Myocyte (in vitro differentiated cells): ENCODE measurements at regions not wholly inside any gene's neighbourhood (a gene's known extent, or its start where the extent isn't known, plus 50 kb on each side); places are given as distances from the start of the nearest gene placed in this dataset.
A peak's percentile ranks its signal among the peaks of the same experiment; 100 is the strongest.
"Not testable (repeated sequence)": the region's sequence is repeated elsewhere in the genome, so short reads cannot be mapped to it uniquely, and the experiment has no call there.

ENCODE experiments used
- DNase-seq: peaks from one replicate; pipeline ENCODE4 v3.0.0-alpha.2; 2012; ENCODE audit warnings: low read depth

DNA sequence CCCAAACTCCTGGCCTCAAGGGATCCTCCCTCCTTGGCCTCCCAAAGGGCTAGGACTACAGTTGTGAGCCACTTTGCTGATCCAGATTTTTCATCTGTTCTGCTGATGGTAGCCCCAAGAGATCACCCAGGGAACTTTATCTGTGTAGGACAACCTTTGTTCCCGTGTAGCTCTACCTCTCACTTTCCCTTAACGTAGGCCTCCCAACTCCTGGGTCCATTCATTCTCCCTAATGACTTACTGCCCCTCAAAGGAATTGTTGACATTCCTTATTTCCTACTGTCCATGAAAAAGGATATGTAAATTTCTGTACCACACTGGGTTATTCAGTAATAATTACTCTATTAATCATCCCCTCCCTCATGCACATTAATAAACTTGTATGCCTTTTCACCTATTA is 51.0 kb upstream of the PHF24 start:
- DNase-seq: no peak

DNA sequence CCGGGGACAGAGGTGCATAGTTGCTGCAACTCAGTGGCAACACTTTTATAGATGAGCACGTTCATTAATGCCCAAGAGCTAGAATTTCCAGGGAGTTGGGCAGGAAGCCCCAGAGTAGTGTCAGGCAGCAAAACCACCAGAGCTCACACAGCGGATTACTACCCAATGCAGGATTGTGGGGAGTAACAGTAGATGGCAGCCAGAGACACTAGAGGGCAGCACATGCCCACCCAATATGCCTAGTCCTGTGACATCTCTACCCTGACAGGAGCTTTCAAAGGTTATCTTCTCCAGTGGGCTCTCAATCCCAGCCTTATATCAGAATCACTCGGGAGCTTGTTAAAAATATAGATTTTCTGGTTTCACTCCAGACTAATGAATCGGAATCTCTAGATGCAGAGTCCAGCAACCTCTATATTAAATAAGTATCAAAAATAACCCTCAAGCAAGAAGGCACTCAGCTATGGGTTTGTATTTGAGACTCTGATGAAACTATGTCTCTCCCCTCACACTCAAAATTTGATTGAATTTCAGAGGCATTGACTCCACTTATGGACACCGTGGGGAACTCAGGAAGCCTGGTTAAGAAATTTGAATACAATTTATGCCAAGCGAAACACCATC is 58.4 kb upstream of the PHF24 start:
- DNase-seq: peak; percentile 86

DNA sequence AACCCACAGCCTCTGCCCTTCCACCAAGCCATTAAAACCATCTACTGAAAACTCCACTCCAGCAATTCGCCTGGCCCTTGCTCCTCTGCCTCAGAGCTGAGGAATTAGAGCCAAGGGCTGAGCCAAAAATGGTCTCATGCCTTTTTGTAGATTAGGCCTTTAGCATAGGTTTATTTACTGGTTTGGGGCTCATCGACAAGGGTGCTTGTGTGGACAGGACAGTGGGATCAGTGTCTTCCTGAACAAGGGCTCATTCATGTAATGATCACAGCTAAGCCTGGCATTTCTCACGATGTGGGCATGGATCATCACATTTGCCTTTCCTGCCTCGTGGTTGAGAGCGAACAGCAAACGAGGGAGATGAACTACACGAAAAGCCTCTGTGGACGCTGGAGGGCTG is 59.2 kb upstream of the PHF24 start:
- DNase-seq: no peak

- no peak for DNase-seq
Observed at GRCh38 chr9:34896112-34896511, 62.0 kb upstream of the PHF24 start.

- DNase-seq: no peak
Observed at GRCh38 chr9:34892886-34893285, 65.2 kb upstream of the PHF24 start.

- no peak for DNase-seq
Observed at GRCh38 chr9:34891386-34891785, 66.7 kb upstream of the PHF24 start.

DNA sequence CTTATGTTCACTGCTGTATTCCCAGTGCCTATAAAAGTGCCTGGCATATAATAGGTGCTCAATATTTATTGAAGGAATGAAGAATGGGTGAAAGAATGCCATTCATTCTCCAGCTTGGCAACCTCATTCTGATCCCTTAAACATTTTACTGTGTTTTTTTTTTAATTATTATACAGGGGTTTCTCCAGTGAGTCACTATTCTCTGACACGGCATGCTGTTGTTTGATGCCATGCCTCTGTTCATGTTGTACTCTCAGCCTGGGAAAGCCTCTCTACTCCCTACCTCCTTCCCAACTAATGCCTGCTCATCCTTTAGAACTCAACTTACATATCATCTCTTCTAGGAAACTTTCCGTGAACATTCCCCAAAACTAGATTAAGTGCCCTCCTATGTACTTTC is 70.2 kb upstream of the PHF24 start:
- no peak for DNase-seq

- no peak for DNase-seq
Observed at GRCh38 chr9:34884747-34885189, 73.3 kb upstream of the PHF24 start.

GRCh38 chr9:34876096-34876495 is 82.0 kb upstream of the PHF24 start:
- DNase-seq: no peak

- peak; percentile 9 for DNase-seq
Observed at GRCh38 chr9:34869390-34869789, 88.7 kb upstream of the PHF24 start.

DNA sequence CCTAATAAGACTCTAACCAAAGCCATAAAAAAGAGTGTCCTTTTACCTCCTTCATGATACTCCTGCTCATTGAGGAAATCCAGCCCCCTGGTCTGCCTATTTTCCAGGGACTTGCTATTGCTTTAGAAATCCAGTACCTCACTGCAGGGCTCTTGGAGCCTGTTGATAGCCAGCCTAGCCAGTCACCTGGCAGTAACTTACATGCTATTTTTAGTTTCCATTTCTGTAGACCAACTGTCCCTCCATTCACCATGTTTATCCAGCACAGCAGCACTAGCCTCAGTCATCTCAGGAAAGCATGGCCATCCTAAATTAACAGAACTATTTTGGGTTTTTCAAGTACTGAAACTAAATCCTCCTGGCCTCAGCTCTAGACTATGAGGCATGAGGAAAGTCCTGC is 91.5 kb upstream of the PHF24 start:
- no peak for DNase-seq

DNA sequence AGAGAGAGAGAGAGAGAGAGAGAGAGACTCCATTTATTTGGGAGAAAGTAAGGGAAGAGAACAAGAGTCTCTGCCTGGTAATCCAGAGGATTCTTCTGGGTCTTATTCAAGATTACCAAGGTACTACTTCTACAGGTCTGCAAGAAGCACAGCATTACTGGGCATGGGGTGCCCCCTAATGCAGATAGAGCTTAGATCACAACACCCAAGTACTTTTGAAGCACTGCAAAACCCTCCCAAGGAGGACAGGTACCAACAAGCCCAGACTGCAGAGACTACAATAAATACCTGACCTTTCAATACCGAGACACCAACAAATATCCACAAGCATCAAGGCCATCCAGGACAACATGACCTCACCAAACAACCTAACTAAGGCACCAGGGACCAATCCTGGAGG is 94.7 kb upstream of the PHF24 start:
- DNase-seq: no peak

- DNase-seq: no peak
Observed at GRCh38 chr9:34862836-34863235, 95.2 kb upstream of the PHF24 start.

DNA sequence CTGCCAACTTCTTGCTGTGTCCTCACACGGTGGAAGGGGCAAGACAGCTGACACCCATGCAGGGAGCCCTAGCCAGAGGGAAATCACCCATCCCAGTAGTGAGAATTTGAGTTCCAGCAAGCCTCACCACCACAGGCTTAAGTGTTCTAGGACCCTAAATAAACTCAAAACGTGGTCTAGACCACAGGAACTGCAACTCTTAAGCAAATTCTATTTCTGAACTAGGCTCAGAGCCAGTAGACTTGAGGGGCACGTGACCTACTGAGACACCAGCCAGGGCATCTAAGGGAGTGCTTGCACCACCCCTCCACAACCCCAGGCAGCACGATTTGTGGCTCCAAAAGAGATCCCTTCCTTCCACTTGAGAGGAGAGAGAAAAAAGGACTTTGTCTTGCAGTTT is 96.0 kb upstream of the PHF24 start:
- DNase-seq: peak; percentile 22

DNA sequence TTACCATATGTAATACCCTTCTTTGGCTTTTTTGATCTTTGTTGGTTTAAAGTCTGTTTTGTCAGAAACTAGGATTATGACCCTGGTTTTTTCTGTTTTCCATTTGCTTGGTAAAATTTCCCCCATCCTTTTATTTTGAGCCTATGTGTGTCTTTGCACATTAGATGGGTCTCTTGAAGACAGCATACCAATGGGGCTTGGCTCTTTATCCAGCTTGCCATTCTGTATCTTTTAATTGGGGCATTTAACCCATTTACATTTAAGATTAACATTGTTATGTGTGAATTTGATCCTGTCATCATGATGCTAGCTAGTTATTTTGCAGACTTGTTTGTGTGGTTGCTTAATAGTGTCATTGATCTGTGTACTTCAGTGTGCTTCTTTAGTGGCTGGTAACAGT is 103.1 kb upstream of the PHF24 start:
- not testable (repeated sequence) for DNase-seq

DNA sequence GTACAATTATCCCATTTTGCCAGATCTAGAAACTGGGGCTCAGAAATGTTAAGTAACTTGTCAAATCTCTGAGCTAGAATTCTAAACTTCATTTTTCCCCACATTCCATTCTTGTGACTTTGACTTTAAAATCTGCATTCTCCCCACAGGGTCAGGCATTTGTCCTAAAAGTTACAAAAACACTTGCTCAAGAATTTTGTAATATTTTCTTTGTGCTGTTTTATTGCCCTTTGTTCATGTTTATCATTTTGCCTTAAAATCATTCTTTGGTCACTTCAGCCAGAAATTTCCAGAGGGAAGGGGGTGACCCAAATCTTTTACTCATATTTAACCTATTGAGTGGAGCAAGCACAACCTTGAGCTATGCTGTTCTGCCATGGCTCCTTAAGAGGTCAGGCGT is 120.1 kb upstream of the CCL21 start:
- no peak for DNase-seq

DNA sequence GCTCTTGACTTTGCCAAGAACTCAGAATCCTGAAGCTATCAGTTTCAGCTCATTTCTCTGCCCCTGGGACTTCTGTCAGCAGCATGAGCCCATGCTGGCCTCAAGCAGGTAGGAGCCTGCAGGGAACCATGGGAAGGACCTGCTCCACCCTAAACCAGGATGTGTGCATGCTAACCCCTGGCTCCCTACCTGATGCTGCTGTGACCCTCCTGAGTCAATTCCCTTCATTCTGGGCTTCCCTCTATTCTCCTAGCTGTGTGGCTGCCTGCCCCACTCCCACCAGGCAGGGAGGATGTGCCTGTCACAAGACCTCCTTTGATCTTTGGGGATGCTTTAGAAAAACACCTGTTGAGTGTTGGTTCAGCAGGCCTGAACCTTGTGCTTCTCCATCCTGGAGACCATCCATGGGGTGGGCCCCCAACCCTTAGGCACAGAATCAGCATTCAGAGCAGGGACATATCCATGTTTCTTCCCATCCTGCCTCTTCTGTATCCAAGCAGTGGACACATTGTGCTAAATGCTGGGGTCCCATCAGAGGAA is 117.1 kb upstream of the CCL21 start:
- DNase-seq: no peak

GRCh38 chr9:34825775-34826174 is 115.8 kb upstream of the CCL21 start:
- DNase-seq: no peak

DNA sequence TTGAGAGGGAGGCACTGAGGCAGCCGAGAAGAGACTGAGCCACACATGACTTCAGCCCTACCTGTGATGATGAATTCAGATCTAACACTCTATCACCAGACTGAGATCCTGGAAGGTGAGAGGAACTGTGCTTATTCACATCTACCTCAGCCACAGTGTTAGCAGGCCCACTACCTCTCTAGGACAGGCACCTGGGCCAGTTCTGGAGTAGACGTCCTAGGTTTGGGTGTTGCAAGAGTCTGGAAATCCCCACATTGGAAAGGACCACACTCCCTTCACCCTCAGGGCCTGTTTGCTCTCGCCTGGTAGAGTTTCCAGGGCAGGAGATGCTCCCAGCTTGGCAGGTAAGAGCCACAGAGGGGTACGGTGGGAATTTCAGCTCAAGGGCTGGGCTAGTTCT is 113.8 kb upstream of the CCL21 start:
- DNase-seq: no peak

- DNase-seq: no peak
Observed at GRCh38 chr9:34810187-34810524, 100.2 kb upstream of the CCL21 start.

- no peak for DNase-seq
Observed at GRCh38 chr9:34809504-34810186, 99.7 kb upstream of the CCL21 start.

DNA sequence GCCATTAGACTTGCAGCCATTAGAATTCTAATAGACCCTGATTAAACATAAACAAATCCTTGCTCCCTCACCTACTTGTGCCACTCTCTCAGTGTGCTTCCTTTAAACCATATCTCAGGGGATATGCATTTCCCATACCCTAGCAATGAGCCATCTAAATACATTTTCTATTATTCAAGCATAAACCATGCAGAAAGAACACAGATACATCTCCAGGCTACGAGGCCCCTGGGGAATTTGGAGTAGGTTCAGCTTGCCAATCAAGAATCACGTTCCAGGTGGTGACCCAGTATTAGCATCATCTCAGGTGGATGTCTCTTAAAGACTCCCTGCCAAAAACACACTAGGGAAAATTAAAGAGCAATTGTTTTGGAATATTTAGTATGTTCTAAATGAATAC is 93.0 kb upstream of the CCL21 start:
- no peak for DNase-seq

DNA sequence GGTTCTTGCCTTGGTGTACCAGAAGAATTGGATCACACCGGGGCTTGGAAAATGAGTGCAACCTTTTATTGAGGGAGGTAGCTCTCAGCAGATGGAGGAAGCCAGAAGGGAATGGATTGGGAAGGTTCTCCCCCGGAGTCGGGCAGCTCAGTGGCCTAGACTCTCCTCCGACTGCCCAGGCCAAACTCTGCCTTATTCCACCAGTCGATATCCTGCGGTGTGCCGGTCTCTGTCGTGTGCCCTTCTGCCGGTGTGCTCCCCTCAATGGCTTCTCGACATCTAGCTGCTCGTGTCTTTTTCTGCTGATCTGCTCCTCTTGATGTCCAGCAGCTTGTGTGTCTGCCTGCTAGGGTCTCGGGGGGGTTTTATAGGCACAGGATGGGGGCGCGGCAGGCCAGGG is 87.4 kb upstream of the CCL21 start:
- no peak for DNase-seq
